ENCODE measurements at regions not wholly inside any gene's neighbourhood (a gene's known extent, or its start where the extent isn't known, plus 50 kb on each side); places are given as distances from the start of the nearest gene placed in this dataset.

GRCh38 chr14:30180219-30180618 is 252.6 kb upstream of the PRKD1 start:
- TF ChIP-seq EZH2 (IDR thresholded peaks at IDR 0.05; ENCODE audit: insufficient read depth, poor library complexity, severe bottlenecking) (no peak), EZH2phosphoT487 (IDR thresholded peaks at IDR 0.05; ENCODE audit: insufficient read depth, low read depth) (no peak)

All from GM23248 (cell line).